ENCODE measurements at regions not wholly inside any gene's neighbourhood (a gene's known extent, or its start where the extent isn't known, plus 50 kb on each side); places are given as distances from the start of the nearest gene placed in this dataset.

GRCh38 chr1:36715797-36716196 is 233.1 kb upstream of the CSF3R start:
- DNase-seq = no peak

DNA sequence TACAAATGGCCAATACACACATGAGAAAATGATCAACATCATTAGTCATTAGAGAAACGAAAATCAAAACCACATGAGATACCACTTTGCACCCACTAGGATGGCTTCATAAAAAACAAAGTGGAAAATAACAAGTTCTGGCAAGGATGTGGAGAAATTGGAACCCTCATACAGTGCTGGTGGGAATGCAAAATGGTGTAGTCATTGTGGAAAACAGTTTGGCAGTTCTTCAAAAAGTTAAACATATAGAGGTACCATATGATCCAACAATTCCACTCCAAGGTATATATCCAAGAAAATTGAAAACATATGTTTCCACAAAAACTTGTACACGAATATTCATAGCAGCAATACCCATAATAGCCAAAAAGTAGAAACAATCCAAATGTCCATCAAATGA is 231.6 kb upstream of the CSF3R start:
- no peak for DNase-seq

GRCh38 chr1:36711480-36711879 is 228.8 kb upstream of the CSF3R start:
- DNase-seq = no peak

DNA sequence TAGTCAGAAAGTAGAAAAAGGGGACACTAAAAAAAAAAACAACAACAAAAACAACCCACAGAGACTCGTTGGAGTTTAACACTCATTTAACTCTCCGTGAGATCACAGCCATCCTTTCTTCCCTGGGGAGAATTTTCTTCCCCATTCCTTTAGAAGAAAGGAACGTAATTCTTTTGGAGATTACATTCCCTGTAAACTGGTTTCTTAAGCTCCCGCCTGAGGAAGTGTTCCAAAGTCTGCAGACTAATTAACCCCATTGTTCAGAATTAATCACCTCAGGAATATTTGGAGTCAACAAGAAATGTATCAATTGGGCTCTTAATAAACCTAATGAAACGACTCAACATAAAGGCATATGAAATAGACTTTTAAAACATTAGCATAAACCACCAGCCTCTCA is 228.2 kb upstream of the CSF3R start:
- DNase-seq = no peak

GRCh38 chr1:36709869-36710481 is 227.3 kb upstream of the CSF3R start:
- DNase-seq = no peak

GRCh38 chr1:36708587-36708986 is 225.9 kb upstream of the CSF3R start:
- no peak for DNase-seq

- DNase-seq = no peak
Observed at GRCh38 chr1:36707221-36707620, 224.5 kb upstream of the CSF3R start.

- DNase-seq = no peak
Observed at GRCh38 chr1:36706416-36706815, 223.7 kb upstream of the CSF3R start.

GRCh38 chr1:36705629-36706028 is 222.9 kb upstream of the CSF3R start:
- no peak for DNase-seq

DNA sequence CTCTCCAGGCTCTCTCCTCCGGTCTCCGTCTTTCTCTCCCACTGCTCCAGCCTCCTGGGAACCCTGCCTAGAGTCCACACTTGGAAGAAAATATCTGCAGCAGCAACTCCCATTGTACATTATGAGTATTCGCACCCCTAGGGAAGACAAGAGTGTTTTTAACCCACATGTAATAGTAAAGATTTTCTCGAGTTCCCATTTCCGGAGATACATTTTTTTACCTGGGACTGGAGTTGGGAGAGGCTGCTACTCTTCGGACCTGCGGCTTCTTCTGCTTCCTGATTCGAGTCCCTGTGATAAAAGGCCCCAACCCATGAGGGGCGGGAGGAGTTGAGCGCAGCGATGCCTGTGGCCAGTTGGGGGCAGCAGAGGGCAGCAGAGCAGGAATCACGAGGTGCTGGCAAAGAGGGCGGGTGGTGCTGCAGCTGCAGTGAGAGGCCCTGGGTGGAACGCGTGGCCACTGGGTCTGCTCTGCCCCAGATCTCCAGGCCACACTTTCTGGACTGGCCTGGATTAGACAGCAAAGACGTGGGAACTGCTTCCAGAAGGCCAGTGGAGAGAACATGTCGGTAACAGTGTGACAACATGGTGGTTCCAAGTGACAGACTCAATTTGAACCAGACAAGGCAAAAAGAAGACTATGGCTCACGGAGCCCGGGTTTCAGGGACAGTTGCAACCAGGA is 221.0 kb upstream of the CSF3R start:
- DNase-seq = peak; percentile 69 to 73

GRCh38 chr1:36702963-36703362 is 220.2 kb upstream of the CSF3R start:
- DNase-seq = no peak

GRCh38 chr1:36699113-36699911 is 216.6 kb upstream of the CSF3R start:
- DNase-seq = no peak

- no peak for DNase-seq
Observed at GRCh38 chr1:36697836-36698605, 215.3 kb upstream of the CSF3R start.

- DNase-seq = no peak
Observed at GRCh38 chr1:36696261-36696940, 213.7 kb upstream of the CSF3R start.

DNA sequence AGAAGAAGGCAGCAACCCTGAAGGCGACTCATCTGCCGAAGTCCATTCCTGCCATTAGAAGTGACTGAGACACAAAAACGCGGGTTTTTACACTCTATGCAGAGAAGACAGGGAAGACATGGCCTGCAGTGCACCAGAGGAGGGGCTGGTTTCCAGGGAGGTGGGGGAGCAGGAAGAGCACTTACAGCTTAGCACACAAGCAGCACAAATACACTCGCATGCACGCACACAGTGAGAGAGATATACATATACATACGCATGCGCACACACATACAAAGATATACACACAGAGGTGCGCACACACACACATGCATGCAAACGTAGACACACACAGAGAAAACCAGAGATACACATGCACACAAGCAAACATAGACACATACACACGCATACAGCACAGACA is 210.9 kb upstream of the CSF3R start:
- DNase-seq = no peak

GRCh38 chr1:36693161-36693525 is 210.4 kb upstream of the CSF3R start:
- DNase-seq = no peak

GRCh38 chr1:36692465-36693160 is 209.9 kb upstream of the CSF3R start:
- no peak for DNase-seq

GRCh38 chr1:36691374-36691773 is 208.7 kb upstream of the CSF3R start:
- no peak for DNase-seq

DNA sequence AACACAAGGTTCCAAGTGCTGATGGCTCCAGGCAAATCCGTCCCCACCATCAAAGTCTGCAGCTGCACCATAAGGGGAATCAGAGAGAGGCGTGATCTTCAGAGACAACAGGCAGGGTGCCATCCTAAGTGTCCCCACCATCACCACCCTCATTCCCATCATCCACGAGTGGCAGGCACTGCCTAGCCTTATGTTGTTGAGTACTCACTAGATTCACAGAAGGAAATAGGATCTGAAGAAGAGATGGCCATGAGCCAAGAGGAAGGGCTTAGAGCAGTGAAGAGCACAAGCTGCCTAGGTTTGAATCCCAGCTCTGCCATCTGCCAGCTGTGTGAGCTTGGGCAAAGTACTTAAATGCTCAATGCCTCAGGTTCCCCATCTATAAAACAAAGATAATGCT is 207.3 kb upstream of the CSF3R start:
- no peak for DNase-seq

DNA sequence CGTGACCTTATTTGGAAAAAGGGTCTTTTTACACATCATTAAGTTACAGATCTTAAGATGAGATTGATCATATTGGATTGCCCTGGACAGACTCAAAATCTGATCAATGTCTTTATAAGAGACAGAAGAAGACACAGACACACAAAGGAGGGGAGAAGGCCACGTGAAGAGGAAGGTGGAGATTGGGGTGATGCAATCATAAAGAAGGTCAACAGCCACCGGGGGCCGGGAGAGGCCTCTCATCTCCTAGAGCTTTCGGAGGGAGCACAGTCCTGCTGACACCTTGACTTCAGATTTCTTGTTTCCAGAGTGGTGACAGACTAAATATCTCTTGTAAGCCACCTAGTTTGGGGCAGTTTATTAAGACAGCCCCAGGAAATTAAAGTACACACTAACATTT is 204.6 kb upstream of the CSF3R start:
- DNase-seq = no peak

DNA sequence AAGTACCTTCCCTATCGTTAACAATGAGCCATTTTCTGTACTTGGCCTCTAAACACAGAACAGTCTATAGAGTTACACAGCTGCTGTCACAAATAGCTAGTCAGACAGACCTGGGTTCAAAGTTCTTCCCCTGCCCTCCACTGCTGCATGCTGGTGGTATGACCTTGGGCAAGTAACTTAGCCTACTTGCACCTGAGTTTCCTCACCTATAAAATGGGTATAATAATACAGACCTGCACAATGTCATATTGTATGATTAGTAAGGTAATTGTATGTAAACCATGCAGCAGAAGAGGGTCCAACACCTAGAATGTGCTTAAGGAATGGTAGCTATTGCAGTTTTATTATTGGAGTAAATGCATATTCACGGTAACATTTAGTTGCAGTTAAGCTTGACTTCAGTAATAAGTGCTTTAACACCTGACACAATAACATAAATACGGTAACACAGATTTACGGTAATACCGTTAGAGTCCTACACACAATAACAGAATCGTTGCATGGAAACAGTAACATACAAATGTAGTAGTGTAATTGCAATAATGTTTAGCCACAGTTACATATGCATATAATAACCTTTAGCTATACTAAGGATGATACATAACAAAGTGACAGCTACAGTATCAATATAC is 193.3 kb upstream of the CSF3R start:
- no peak for DNase-seq

DNA sequence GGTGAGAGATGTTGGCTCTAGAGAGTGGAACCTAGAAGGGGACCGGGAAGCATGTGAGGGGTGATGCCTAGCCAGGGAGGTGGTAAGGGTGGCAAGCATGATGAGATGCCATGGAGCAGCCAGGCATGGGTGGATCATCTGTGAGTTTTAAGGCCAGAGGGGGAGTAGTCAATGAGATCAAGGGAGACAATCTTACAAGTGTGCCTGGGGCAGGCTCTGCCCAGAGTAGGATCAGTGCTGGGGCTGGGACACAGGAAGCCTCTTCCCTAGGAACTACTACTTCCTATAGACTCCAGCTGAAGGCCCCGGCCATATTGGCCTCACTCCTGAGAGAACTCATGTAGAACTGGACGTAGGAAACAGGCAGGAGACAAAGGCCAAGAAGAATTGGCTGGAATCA is 192.4 kb upstream of the CSF3R start:
- no peak for DNase-seq

All from NCI-H1930 (cell line).